Ectodermal cell (in vitro differentiated cells): ENCODE measurements at regions not wholly inside any gene's neighbourhood (a gene's known extent, or its start where the extent isn't known, plus 50 kb on each side); places are given as distances from the start of the nearest gene placed in this dataset.

Experiments
- H3K27ac ChIP-seq: 2 replicates; pipeline ENCODE4 v1.7.0; 2013; ENCODE audit warnings: mild to moderate bottlenecking, low read depth, low read length; ENCODE audit not compliant: insufficient read depth, poor library complexity, severe bottlenecking
- H3K27me3 ChIP-seq: 2 replicates; pipeline ENCODE4 v1.7.0; 2013; ENCODE audit warnings: mild to moderate bottlenecking, low read length; ENCODE audit not compliant: insufficient read depth, control insufficient read depth, poor library complexity, severe bottlenecking
- H3K36me3 ChIP-seq: one replicate; pipeline ENCODE4 v1.7.0; 2013; ENCODE audit warnings: low read length; ENCODE audit not compliant: control insufficient read depth, insufficient read depth
- H3K4me1 ChIP-seq: one replicate; pipeline ENCODE4 v1.7.0; 2013; ENCODE audit warnings: low read length; ENCODE audit not compliant: control insufficient read depth, insufficient read depth
- H3K4me3 ChIP-seq: 2 replicates; pipeline ENCODE4 v1.7.0; 2013; ENCODE audit warnings: low read depth, low read length, control low read depth; ENCODE audit not compliant: insufficient read depth
- H3K9me3 ChIP-seq: 2 replicates; pipeline ENCODE4 v1.7.0; 2013; ENCODE audit warnings: mild to moderate bottlenecking, low read length, moderate library complexity; ENCODE audit not compliant: control insufficient read depth
- WGBS, 2 experiments: methylation state at CpG; one replicate each; pipeline ENCODE4 v1.1.7; 2013; ENCODE audit warnings: missing lambda C conversion rate in 2 of 2; 5-methylcytosine and 5-hydroxymethylcytosine counted together

- Histone ChIP-seq H3K4me1 (no peaks in the 10 kb centered on the region), H3K9me3 (no peaks in the 10 kb centered on the region), H3K4me3 (no peak overlapping the region), H3K27ac (no peak overlapping the region), H3K27me3 (no peaks in the 10 kb centered on the region), H3K36me3 (no peaks in the 10 kb centered on the region)
- WGBS, 2 experiments, result 75% methylated on average over 2 of the region's 2 CpGs; no CpG with 5 or more reads in 1 of the 2 experiments
Measured at GRCh38 chr2:106624787-106625380, 137.7 kb downstream of the CD8B2 start.

- no peaks in the 10 kb centered on the region for H3K4me1 ChIP-seq
- H3K4me3 ChIP-seq, result no peak overlapping the region
- 94 to 97% methylated on average over 3 of the region's 3 CpGs for WGBS, 2 experiments
- H3K27ac ChIP-seq, result no peak overlapping the region
- H3K9me3 ChIP-seq, result no peaks in the 10 kb centered on the region
- no peaks in the 10 kb centered on the region for H3K27me3 ChIP-seq
- no peaks in the 10 kb centered on the region for H3K36me3 ChIP-seq
Measured at GRCh38 chr2:106628377-106628776, 141.2 kb downstream of the CD8B2 start.

- H3K27ac ChIP-seq, result no peak overlapping the region
- H3K4me3 ChIP-seq, result no peak overlapping the region
- H3K4me1 ChIP-seq, result no peaks in the 10 kb centered on the region
- no peaks in the 10 kb centered on the region for H3K9me3 ChIP-seq
- no peaks in the 10 kb centered on the region for H3K36me3 ChIP-seq
- WGBS, 2 experiments, result 96 to 100% methylated on average over 3 of the region's 3 CpGs
- no peaks in the 10 kb centered on the region for H3K27me3 ChIP-seq
Measured at GRCh38 chr2:106629981-106630380, 142.8 kb downstream of the CD8B2 start.

- WGBS, 2 experiments, result 97 to 100% methylated on average over 1 of the region's 1 CpG
- Histone ChIP-seq H3K27me3 (no peaks in the 10 kb centered on the region), H3K36me3 (no peaks in the 10 kb centered on the region), H3K9me3 (no peaks in the 10 kb centered on the region), H3K27ac (no peak overlapping the region), H3K4me3 (no peak overlapping the region), H3K4me1 (no peaks in the 10 kb centered on the region)
Measured at GRCh38 chr2:106631281-106631680, 144.1 kb downstream of the CD8B2 start.

GRCh38 chr2:106638043-106638442 is 150.9 kb downstream of the CD8B2 start:
- H3K9me3 ChIP-seq, result no peaks in the 10 kb centered on the region
- no peaks in the 10 kb centered on the region for H3K36me3 ChIP-seq
- no peak overlapping the region for H3K27ac ChIP-seq
- no peak overlapping the region for H3K4me3 ChIP-seq
- WGBS, 2 experiments, result 80% methylated on average over 1 of the region's 1 CpG; no CpG with 5 or more reads in 1 of the 2 experiments
- H3K27me3 ChIP-seq, result no peaks in the 10 kb centered on the region
- H3K4me1 ChIP-seq, result no peaks in the 10 kb centered on the region

- H3K4me1 ChIP-seq, result no peaks in the 10 kb centered on the region
- no peak overlapping the region for H3K27ac ChIP-seq
- no peak overlapping the region for H3K4me3 ChIP-seq
- H3K27me3 ChIP-seq, result no peaks in the 10 kb centered on the region
- H3K36me3 ChIP-seq, result no peaks in the 10 kb centered on the region
- no peaks in the 10 kb centered on the region for H3K9me3 ChIP-seq
Measured at GRCh38 chr2:106638580-106638979, 151.4 kb downstream of the CD8B2 start.

- Histone ChIP-seq H3K27me3 (no peaks in the 10 kb centered on the region), H3K27ac (no peak overlapping the region), H3K4me1 (no peaks in the 10 kb centered on the region), H3K4me3 (no peak overlapping the region), H3K36me3 (no peaks in the 10 kb centered on the region), H3K9me3 (no peaks in the 10 kb centered on the region)
Measured at GRCh38 chr2:106642679-106643078, 155.5 kb downstream of the CD8B2 start.

- Histone ChIP-seq H3K36me3 (no peaks in the 10 kb centered on the region), H3K4me3 (no peak overlapping the region), H3K4me1 (peaks cover 5% of the 10 kb centered on the region), H3K27me3 (no peaks in the 10 kb centered on the region), H3K9me3 (no peaks in the 10 kb centered on the region), H3K27ac (no peak overlapping the region)
- WGBS, 2 experiments, result 92 to 93% methylated on average over 3 of the region's 4 CpGs
Measured at GRCh38 chr2:106644623-106645022, 157.5 kb downstream of the CD8B2 start.

GRCh38 chr2:106646605-106647004 is 159.4 kb downstream of the CD8B2 start:
- peaks cover 5% of the 10 kb centered on the region for H3K4me1 ChIP-seq
- H3K27me3 ChIP-seq, result no peaks in the 10 kb centered on the region
- H3K27ac ChIP-seq, result no peak overlapping the region
- WGBS, 2 experiments, result 92 to 93% methylated on average over 2 to 4 of the region's 4 CpGs
- H3K4me3 ChIP-seq, result no peak overlapping the region
- H3K9me3 ChIP-seq, result no peaks in the 10 kb centered on the region
- no peaks in the 10 kb centered on the region for H3K36me3 ChIP-seq

- H3K36me3 ChIP-seq, result no peaks in the 10 kb centered on the region
- H3K27me3 ChIP-seq, result no peaks in the 10 kb centered on the region
- H3K4me3 ChIP-seq, result no peak overlapping the region
- peaks cover 5% of the 10 kb centered on the region for H3K4me1 ChIP-seq
- H3K27ac ChIP-seq, result no peak overlapping the region
- 67 to 86% methylated on average over 1 of the region's 1 CpG for WGBS, 2 experiments
- H3K9me3 ChIP-seq, result no peaks in the 10 kb centered on the region
Measured at GRCh38 chr2:106649306-106649705, 162.1 kb downstream of the CD8B2 start.

- Histone ChIP-seq H3K4me3 (no peak overlapping the region), H3K36me3 (no peaks in the 10 kb centered on the region), H3K27me3 (no peaks in the 10 kb centered on the region), H3K27ac (no peak overlapping the region), H3K4me1 (peaks cover 5% of the 10 kb centered on the region), H3K9me3 (no peaks in the 10 kb centered on the region)
- WGBS, 2 experiments, result 95 to 96% methylated on average over 6 of the region's 6 CpGs
Measured at GRCh38 chr2:106653465-106653864, 166.3 kb downstream of the CD8B2 start.
